DND-41 (cell line): ENCODE measurements at regions not wholly inside any gene's neighbourhood (a gene's known extent, or its start where the extent isn't known, plus 50 kb on each side); places are given as distances from the start of the nearest gene placed in this dataset.

ENCODE experiments used
- ATAC-seq: fragments of 200-7000 bp; cut with Tn5 transposase; 3 replicates; pipeline ENCODE4 v1.9.1; 2021; ENCODE audit warnings: low read depth; ENCODE audit not compliant: insufficient read depth
- DNase-seq: peaks from one replicate; pipeline ENCODE4 v3.0.0-alpha.2; 2020
- H2AFZ ChIP-seq: 2 replicates; pipeline ENCODE4 v1.6.0; 2012; ENCODE audit warnings: low read depth, low read length
- H3K27ac ChIP-seq: 2 replicates; pipeline ENCODE4 v1.5.1; 2012; ENCODE audit warnings: low read length, inconsistent platforms
- H3K27me3 ChIP-seq: fragments of 200-600 bp; sonication (generic); 2 replicates; pipeline ENCODE4 v1.6.0; 2012; ENCODE audit warnings: low read length, mild to moderate bottlenecking, inconsistent platforms; ENCODE audit not compliant: insufficient read depth, poor library complexity
- H3K36me3 ChIP-seq: 2 replicates; pipeline ENCODE4 v1.5.1; 2012; ENCODE audit warnings: low read length, inconsistent platforms; ENCODE audit not compliant: insufficient read depth
- H3K4me1 ChIP-seq: 2 replicates; pipeline ENCODE4 v1.5.1; 2012; ENCODE audit warnings: mild to moderate bottlenecking, low read length; ENCODE audit not compliant: insufficient read depth
- H3K4me2 ChIP-seq: 2 replicates; pipeline ENCODE4 v1.6.0; 2012; ENCODE audit warnings: mild to moderate bottlenecking, moderate library complexity, low read length, inconsistent platforms; ENCODE audit not compliant: insufficient read depth
- H3K4me3 ChIP-seq, 2 experiments: fragments of 200-600 bp in 1 of 2; shearing (Covaris generic) in 1 of 2; 2 replicates each; pipeline ENCODE4 v1.5.1; 2012 to 2016; ENCODE audit warnings: inconsistent platforms in 2 of 2, low read length in 2 of 2, mild to moderate bottlenecking in 2 of 2, low read depth in 1 of 2, moderate library complexity in 1 of 2
- H3K79me2 ChIP-seq: 2 replicates; pipeline ENCODE4 v1.6.0; 2012; ENCODE audit warnings: low read length, inconsistent platforms; ENCODE audit not compliant: insufficient read depth
- H3K9ac ChIP-seq: 2 replicates; pipeline ENCODE4 v1.6.0; 2012; ENCODE audit warnings: low read depth, mild to moderate bottlenecking, inconsistent platforms, low read length, moderate library complexity
- H3K9me3 ChIP-seq: 2 replicates; pipeline ENCODE4 v1.5.1; 2012; ENCODE audit warnings: low read length, moderate library complexity, mild to moderate bottlenecking, inconsistent platforms; ENCODE audit not compliant: insufficient read depth, severe bottlenecking
- H4K20me1 ChIP-seq: 2 replicates; pipeline ENCODE4 v1.6.0; 2012; ENCODE audit warnings: low read length; ENCODE audit not compliant: insufficient read depth
- CTCF ChIP-seq: IDR thresholded peaks from 2 replicates; pipeline ENCODE4 v1.5.1; 2012; ENCODE audit warnings: borderline replicate concordance, low read length, moderate library complexity, mild to moderate bottlenecking; ENCODE audit not compliant: poor library complexity, severe bottlenecking; ENCODE audit errors: extremely low read depth
- EZH2 ChIP-seq: IDR thresholded peaks from 3 replicates; pipeline ENCODE4 v1.6.1; 2012; ENCODE audit warnings: borderline replicate concordance, low read depth, mild to moderate bottlenecking, moderate library complexity, low read length, inconsistent platforms; ENCODE audit not compliant: severe bottlenecking

GRCh38 chr1:112800289-112800688 is 85.2 kb upstream of the PPM1J start:
- H3K9me3 ChIP-seq = no peaks in the 10 kb centered on the region
- no peaks in the 10 kb centered on the region for H3K79me2 ChIP-seq
- H3K4me3 ChIP-seq = no peak overlapping the region
- H3K36me3 ChIP-seq = no peaks in the 10 kb centered on the region
- DNase-seq = no peak
- H3K9ac ChIP-seq = no peak overlapping the region
- no peak for TF ChIP-seq CTCF
- no peak for TF ChIP-seq EZH2
- no peak overlapping the region for H3K27ac ChIP-seq
- no peak for ATAC-seq
- H2AFZ ChIP-seq = no peak overlapping the region
- no peaks in the 10 kb centered on the region for H4K20me1 ChIP-seq
- no peak overlapping the region for H3K4me2 ChIP-seq
- no peaks in the 10 kb centered on the region for H3K4me1 ChIP-seq
- no peaks in the 10 kb centered on the region for H3K27me3 ChIP-seq

- Histone ChIP-seq H3K4me3 (no peak overlapping the region), H3K79me2 (no peaks in the 10 kb centered on the region), H3K9me3 (no peaks in the 10 kb centered on the region), H3K27ac (no peak overlapping the region), H2AFZ (no peak overlapping the region), H3K27me3 (no peaks in the 10 kb centered on the region), H3K36me3 (no peaks in the 10 kb centered on the region), H3K4me1 (no peaks in the 10 kb centered on the region), H3K4me2 (no peak overlapping the region), H4K20me1 (no peaks in the 10 kb centered on the region), H3K9ac (no peak overlapping the region)
- DNase-seq = no peak
- no peak for ATAC-seq
- TF ChIP-seq EZH2 (no peak), CTCF (no peak)
Measured at GRCh38 chr1:112798292-112798691, 83.2 kb upstream of the PPM1J start.

GRCh38 chr1:112797224-112797623 is 82.1 kb upstream of the PPM1J start:
- no peak for TF ChIP-seq CTCF
- TF ChIP-seq EZH2 = no peak
- no peak for ATAC-seq
- no peak overlapping the region for H3K27ac ChIP-seq

More at GRCh38 chr1:112797224-112797623, 82.1 kb upstream of the PPM1J start:
- Histone ChIP-seq H3K4me1 (no peaks in the 10 kb centered on the region), H3K79me2 (no peaks in the 10 kb centered on the region), H3K4me2 (no peak overlapping the region), H2AFZ (no peak overlapping the region), H3K27me3 (no peaks in the 10 kb centered on the region), H3K4me3 (no peak overlapping the region), H3K9ac (no peak overlapping the region), H4K20me1 (no peaks in the 10 kb centered on the region), H3K36me3 (no peaks in the 10 kb centered on the region), H3K9me3 (no peaks in the 10 kb centered on the region)
- DNase-seq = no peak
